Right ventricle myocardium inferior (tissue), 1 donor: ENCODE measurements at regions not wholly inside any gene's neighbourhood (a gene's known extent, or its start where the extent isn't known, plus 50 kb on each side); places are given as distances from the start of the nearest gene placed in this dataset.
A peak's percentile ranks its signal among the peaks of the same experiment; 100 is the strongest.

Experiments used
- ATAC-seq: fragments of 200-7000 bp; cut with Tn5 transposase; one replicate; pipeline ENCODE4 v1.9.1; 2020; ENCODE audit warnings: mild to moderate bottlenecking, moderate library complexity
- DNase-seq: peaks from one replicate; pipeline ENCODE4 v3.0.0; 2021; ENCODE audit errors: missing footprints
- intact Hi-C: fragments of 100-400 bp; cut with DNase I; formaldehyde crosslinking; loops from one replicate; pipeline ENCODE4 v1.11.0; 2022
- donor health status: DM: no; HTN: yes; CAD: no; lungs with severe emphysema.

DNA sequence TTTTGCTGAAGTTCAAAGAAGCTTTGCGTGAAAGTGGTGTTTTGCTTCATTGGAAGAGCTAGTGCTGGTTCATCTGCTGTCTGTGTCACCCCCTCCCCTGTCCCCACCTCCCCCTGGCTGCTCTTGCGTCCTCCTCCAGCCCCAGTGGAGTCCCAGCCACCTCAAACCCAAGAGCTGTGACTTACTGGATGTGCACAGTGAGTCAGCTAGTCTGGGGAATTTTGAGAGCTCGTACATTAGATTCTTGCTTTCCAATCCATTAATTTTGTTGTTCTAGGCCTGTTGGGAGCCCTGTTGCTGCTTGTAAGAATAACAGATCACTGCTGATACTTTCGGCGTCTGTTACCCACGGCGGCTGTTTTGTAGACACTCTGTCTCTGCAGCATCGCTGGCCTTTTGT is 412.1 kb downstream of the TSN start:
- intact Hi-C loops = no loop called here
- DNase-seq = no peak
- no peak for ATAC-seq

DNA sequence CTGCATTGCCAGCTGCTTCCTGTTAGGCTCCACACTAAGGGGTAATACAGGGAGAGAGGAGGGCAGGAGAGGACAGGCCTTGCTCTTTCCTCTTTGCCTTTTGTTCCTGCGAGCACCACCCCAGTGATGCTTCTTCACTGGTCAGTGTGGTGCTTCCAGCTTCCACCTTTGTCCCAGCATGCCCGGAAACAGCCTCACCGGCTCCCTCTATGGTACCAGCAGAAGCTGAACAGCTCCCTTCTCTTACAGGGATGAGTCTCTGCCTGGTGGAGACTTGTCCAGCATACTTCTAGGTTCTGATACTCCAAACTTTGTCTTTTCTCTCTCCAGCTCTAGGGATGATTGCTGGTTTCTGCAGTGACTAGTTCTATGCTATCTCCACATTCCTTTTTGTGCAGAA is 413.3 kb downstream of the TSN start:
- intact Hi-C loops = no loop called here
- DNase-seq (no peak), ATAC-seq (no peak)

DNA sequence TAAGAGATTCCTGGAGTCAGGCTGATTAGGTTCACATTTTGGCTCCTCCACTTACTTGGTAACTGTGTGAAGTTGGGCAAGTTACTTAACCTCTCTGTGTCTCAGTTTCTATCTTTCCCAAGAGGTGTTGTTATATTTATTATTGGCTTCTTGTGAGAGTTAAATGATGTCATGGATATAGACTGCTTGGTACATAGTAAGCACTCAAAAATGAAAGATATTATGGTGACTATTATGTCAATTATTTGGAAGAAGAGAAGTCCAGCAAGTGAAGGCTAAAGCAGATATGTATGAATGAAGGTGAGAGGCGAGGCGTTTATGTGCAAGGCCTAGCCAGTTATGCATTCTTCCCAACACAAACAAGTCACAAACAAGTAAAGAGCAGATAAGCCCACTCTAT is 417.4 kb downstream of the TSN start:
- no peak for DNase-seq
- ATAC-seq = no peak
- intact Hi-C loops = no loop called here

DNA sequence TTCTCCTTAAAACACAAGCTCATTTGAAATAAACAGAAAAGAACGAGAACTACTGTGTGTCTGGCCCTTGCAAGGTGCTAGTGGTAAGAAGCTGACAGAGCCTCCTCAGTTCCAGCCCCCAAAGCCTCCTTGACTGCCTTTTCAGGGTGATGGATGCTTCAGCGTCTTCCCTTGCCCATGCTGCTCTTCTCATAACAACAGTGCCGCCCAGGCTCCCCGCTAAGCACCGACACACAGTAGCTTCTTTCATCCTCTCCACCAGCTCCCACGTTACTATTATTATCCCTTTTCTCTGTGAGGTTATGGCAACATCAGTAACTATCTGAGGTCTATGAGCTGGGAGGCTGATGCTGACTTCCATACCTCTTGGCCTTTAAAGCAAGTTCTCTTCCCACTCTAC is 418.6 kb downstream of the TSN start:
- DNase-seq = no peak
- intact Hi-C loops = no loop called here
- ATAC-seq = no peak

DNA sequence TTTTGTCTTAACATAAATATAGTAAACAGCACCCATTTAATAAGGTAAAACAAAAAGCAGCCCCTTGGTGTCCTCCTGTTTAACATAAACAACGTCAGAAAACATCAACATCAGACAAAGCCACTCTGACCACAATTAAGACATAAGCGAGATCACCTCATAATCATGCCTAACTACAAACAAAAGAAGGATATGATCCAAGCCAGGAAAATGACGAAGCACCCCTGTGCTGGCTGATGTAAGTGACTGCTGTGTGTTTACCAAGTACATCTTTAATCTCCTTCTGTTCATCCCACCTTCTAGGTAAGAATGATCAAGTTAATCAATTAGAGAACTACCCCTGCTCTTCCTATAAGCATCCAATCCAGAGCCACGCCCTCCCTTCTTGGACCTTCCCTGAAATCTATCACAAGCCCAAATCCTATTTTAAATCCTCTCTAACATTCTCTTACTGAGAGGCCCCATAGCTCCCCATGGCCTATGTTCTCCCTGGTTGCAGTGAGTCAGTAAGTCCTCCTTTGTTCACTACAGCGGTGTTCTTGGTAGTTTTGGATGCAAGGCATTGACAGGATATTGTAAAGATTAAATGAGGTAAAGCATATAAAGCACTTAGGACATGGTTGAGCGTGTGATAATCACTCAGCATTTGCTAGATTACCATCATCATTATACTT is 424.2 kb downstream of the TSN start:
- ATAC-seq (no peak), DNase-seq (no peak)
- intact Hi-C loops = no loop called here

DNA sequence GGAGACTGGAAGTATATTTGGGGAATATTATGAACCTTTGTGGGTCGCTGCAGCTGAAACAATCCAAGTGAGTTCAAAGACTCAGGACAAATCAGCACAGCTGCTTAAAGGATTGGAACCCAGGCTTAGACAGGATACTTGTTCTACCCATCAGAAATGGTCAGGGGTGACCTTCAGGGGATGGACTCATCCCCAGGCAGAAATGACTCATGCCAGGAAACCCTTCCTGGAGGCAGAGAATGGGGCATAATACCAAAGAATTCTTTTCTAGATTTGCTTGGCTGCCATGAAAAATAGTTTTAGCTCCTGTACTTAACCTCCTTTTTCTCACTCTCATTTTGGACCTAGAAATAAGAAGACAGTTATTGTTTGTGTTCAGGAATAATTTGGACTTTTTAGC is 425.5 kb downstream of the TSN start:
- intact Hi-C loops = no loop called here
- no peak for ATAC-seq
- DNase-seq = no peak

DNA sequence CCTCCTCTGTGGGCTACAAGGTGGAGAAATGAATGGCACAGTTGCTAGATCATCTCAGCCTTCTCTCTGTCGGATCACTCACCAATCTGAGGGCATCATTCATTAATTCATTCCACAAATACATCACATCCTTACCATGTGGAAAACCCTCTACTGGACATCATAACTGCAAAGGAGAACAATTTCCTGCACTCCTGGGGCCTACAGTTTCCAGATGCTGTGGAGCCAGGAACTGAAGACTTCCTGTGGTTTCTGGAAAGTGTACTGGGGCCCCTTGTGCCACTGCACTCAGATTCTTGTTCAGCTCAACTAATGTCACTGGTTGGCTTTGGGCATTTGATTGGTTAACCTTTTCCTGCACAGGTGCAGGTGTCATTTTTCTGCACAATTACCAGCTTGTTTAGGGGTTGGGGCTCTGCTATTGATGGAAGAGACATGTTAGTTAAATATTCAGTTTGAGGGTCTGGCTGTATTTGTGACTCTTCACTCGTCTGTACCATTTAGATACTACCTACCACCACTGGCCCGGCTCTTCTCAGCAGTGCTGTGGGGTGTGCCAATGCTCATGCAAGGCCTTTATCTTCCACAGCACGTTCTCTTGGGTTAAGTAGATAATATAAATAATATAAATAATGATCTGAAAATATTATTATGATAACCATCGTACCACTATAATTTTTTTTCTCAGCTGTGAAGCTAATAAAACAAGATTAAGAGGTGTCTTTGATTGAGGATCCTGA is 427.3 kb downstream of the TSN start:
- no peak for DNase-seq
- intact Hi-C loops = no loop called here
- no peak for ATAC-seq

DNA sequence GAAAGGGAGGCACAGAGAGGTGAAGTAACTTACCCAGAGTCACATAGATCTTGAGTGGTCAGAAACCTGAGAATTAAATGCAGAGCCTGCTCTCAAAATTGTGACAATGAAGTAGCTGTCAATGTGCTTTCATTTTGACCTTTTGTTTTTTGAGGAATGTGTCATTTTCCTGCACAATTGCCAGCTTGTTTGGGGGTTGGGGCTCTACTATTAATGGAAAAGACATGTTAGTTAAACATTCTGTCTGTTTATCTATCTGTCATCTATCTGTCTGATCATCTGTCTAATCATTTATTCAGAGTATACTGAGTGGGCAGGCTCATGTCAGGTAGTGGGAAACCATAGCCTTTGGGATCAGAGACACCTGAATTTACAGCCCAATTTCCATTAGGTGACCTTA is 428.4 kb downstream of the TSN start:
- intact Hi-C loops = no loop called here
- ATAC-seq (no peak), DNase-seq (no peak)

DNA sequence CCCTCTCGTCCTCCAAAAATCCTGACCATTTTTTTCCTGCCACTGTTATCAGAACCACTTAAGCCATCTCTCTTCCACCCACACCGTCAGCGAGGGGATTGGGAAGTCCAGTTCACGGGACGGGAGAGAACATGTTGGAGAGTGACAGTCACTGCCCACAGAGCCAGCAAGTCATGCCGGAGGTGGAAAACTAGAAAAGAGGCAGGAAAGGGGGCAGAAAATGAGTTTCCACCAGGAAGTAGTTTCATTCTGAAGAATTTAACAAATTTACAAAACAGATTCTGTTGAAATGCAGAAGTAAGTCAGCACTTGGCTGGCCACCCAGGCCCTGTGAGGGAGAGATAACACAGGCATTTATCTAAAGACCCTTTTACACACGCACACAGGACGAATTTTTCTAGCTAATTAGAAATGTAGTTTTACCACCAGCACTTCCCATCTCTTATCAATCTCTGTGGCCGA is 431.3 kb downstream of the TSN start:
- DNase-seq = no peak
- ATAC-seq = no peak
- intact Hi-C loops = no loop called here

DNA sequence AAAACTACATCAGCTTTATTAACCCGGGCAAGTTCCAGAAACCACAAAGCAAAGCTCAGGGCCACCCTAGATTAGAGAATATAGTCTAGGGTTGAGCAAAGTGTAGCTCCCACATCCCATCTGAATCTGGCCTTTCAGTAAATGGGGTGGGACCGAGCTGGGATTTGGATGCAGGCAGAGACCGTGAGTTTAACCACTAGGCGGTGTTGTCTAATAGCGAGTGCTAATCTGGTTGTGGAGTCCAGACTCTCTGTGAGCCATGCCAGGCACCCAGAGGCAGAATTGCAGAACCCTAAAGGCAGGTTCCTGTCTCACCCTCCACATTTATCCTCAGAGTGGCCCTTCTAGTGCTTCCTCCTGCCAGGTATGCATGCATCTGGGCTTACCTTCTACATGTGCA is 435.9 kb downstream of the TSN start:
- intact Hi-C loops = no loop called here
- no peak for ATAC-seq
- no peak for DNase-seq

DNA sequence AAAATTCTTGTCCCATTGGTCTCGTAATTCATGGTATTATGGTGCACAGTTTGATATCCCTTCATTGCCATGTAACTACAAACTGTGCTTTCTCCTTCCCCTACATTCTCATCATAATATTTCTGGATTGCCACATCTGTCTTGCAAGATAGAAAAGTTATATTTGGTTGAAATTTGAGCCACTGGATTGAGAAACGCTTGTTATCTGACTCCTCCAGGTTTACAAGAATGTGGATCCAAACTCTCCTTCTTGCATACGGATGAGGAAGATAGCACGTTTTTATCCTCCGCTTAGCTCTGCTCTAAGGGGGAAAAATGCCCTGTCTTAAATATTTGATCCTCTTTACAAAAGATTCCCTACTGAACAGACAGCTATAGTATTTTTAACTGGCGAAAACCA is 438.2 kb downstream of the TSN start:
- ATAC-seq (no peak), DNase-seq (no peak)
- intact Hi-C loops = no loop called here

DNA sequence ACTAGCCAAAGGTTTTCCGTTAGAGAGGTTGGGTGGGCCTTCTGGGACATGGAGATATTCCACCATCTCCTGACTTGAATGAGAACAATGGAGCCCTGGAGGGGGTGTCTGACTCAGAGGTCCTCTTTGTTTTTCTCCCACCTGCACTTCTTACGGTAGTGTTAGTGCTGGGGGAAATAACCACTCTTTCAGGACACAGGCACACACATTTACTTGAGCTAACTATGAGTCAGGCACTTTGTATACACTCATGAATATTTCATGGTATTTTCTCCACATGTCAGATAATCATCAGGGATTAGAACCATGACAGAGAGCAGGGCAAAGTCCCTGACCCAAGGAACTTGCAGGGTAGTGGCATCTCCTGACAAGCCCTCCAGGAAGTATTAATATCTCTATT is 439.1 kb downstream of the TSN start:
- ATAC-seq (no peak), DNase-seq (no peak)
- intact Hi-C loops = no loop called here

DNA sequence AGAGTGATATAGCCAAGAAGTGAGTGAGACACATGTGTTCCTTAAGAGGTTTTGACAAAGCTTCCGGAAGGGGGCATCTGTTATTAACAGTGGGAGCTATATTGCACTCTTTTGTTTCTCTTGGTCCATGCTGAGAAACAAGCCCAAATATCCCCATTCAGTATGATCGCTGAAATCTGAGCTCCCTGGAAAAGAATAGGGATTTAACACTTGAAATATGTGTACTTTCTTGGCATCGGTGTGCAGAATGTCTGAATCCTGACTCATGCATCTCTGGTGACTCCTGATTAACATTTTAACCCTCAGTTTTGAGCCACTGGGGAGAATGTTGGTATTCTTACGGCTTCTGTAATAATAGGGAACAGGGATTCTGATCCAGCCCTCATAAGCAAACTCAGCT is 448.1 kb downstream of the TSN start:
- ATAC-seq = peak; percentile 65
- no peak for DNase-seq
- intact Hi-C loops = no loop called here

DNA sequence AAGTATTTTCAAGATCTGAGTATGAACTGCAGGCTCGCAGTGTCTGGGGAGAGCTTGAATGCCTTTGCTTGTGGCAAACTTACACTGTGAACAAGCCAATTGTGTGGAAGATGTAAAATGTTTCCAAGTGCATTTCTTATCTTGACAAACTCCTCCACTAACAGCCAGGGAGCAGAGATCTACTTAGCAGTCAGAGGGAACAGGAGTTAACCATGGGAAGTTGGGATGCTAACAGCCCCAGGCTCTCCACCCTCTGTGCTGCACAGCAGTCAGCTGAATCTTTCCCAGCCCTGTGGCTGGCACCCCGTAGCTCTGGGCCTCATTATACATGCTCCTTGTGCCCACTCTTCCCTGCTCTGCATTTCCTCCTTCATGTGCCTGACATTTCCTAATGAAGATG is 450.2 kb downstream of the TSN start:
- DNase-seq = no peak
- intact Hi-C loops = no loop called here
- no peak for ATAC-seq

DNA sequence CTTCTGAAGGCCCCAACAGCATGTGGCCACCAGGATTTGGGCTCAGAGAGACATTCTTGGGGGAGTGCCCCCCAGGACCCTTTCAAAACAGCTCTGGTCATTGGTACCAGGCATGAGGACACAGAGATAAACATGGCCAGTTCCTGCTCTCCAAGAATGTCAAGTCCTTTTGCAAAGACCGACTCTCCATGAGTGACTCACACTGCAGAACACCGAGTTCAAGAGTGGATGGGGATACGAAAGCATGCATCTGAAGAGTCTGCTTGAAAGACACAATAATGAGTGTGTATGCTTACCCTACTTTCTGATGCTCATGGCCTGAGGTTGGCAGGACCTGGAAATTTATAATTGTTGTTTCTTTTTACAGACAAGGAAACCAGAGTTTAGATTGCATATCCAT is 450.6 kb downstream of the TSN start:
- ATAC-seq (no peak), DNase-seq (no peak)
- intact Hi-C loops = no loop called here

DNA sequence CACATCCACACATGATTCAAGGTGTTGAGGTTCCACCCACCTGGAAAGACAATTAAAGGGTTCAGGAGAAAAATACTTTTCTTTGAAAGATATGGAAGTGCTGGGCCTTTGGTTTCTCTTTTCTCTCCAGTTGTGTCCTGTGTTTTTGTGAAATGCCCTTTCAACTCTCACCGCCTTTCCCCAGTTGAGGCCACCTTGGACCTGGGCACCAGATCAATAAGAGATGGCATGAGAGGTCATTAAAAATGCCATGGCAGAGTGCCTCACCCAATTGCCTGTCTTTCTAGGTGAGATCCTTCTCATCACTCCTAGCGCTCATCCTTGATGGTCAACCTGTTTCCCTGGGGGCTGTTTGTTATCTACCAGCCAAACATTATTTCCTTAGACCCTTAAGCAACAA is 453.9 kb downstream of the TSN start:
- DNase-seq = no peak
- intact Hi-C loops = no loop called here
- ATAC-seq = no peak

DNA sequence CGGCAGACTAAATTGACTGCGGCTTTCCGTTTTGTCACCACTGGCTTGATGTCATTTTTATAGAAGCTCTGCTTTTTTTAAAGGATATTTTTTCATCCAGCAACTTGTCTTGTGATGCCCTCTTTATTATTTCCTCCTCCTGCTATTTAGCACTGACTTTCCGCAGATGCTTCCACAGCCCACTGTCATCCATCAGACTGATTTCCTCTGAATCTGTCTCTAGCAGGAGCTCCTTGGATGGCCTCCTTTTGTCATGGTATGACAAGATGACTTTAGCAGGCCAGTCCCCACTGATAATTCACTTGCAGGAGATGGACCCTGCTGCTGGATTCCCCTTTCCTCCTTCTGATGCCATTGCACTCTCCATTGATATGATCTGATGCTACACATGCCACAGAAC is 454.6 kb downstream of the TSN start:
- intact Hi-C loops = no loop called here
- DNase-seq (no peak), ATAC-seq (no peak)

DNA sequence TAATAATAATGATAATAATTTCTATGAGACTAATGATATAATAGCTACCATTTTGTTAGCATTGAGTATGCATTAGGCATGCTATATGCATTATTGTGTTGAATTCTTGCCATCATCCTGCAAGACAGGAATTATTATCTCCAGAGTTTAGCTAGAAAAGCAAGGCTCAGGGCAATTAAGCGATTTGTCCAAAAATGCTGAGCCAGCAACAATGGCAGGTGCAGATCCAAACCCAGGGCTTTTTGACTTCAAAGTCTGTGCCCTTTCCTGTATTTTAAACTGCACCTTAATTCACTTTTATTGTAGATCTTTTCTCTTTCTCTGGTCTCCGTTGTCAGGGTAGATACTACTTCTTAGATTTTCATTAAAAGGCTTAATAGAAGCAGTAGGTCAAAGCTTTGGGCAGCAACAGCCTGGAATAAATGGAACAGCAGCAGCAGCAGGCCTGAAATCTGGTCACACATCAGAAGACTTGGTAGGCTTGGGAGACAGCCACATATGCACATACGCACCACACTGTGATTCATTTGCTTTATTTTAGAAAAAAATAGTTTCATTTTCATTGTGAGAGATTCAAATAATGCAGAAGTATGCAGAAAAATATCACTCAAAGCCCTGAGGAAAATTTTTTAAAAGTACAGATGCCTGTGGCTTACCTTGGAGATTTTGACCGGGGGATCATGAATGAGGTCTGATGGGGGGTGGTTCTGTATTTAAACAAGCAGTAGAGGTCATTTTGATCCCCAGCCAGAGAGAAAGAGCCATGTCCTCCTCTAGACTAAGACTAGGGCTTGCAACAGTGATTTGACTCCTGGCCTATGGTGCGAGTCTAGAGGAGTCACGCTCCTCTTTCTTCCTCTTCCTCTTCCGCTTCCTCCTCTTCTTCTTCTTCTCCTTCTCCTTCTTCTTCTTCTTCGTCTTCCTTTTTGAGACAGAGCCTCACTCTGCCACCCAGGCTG is 455.7 kb downstream of the TSN start:
- DNase-seq = no peak

DNA sequence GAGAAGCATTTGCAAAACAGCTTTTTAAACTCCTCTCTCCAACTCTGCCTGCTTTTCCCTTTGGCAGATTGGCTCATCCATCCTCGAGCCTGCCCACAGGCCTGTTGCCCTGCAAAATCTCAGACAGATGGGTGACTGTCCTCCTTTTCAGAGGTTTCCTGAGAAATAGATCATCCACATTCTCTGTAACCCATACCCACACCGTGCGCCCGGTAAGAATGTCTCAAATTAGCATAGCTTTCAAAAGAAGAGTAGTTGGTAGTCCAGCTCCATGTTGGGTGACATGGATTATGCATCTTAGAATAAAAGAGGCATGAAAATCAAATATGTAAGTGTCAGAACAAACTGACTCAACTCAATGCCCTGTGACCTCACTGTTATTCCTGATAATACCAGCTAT is 457.9 kb downstream of the TSN start:
- DNase-seq (no peak), ATAC-seq (no peak)
- intact Hi-C loops = no loop called here

More for the DNA sequence above, 455.7 kb downstream of the TSN start:
- no peak for ATAC-seq
- intact Hi-C loops = no loop called here

DNA sequence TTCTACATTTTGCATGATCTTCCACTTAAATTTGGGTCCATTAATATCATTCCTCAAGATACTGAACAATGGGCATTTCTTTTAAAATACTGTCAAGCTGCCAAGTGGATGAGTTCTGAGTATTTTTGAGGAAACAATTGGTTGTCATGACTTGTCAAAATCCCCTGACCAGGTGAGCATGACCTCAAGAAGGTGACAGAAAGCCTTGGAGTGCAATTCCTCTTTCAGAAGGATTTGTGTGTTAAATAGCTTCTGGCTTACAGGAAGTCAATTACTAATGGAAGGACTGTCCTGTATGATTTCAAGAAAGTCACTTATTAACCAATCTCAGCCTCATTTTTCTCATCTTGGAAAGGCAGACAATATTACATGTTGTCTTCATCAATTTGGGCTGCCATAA is 460.6 kb downstream of the TSN start:
- DNase-seq = no peak
- ATAC-seq = no peak
- intact Hi-C loops = no loop called here
